HEK293 (cell line): ENCODE measurements at regions not wholly inside any gene's neighbourhood (a gene's known extent, or its start where the extent isn't known, plus 50 kb on each side); places are given as distances from the start of the nearest gene placed in this dataset.

ENCODE experiments used
- CTCF ChIA-PET: fragments of 350-600 bp; formaldehyde crosslinking; extraction: SDS; loops from one replicate; lab custom pipeline; 2021; ENCODE audit warnings: antibody characterized with exemption; lab: Yijun Ruan, JAX
- POLR2A ChIA-PET: fragments of 300-600 bp; formaldehyde crosslinking; extraction: SDS; loops from one replicate; lab custom pipeline; 2020; ENCODE audit warnings: antibody characterized with exemption, inconsistent platforms; lab: Yijun Ruan, JAX
- H3K27ac ChIP-seq: fragments of 200-500 bp; sonication (Bioruptor generic); 2 replicates; pipeline ENCODE4 v1.5.1; 2014; ENCODE audit warnings: low read depth, low read length, control low read depth, inconsistent platforms; ENCODE audit errors: extremely low read depth
- H3K36me3 ChIP-seq, 2 experiments: fragments of 200-500 bp in 1 of 2; sonication (Bioruptor generic) in 1 of 2; 1 replicate in 1 of 2; 2 replicates in 1 of 2; pipeline ENCODE4 v1.5.1; 2014 to 2017; ENCODE audit warnings: inconsistent platforms in 2 of 2, low read length in 2 of 2; ENCODE audit not compliant: control insufficient read depth in 2 of 2, insufficient read depth in 1 of 2
- H3K4me1 ChIP-seq: fragments of 200-500 bp; sonication (Bioruptor generic); 2 replicates; pipeline ENCODE4 v1.5.1; 2014; ENCODE audit warnings: mild to moderate bottlenecking, low read length, inconsistent platforms; ENCODE audit not compliant: control insufficient read depth, insufficient read depth
- H3K4me3 ChIP-seq: 2 replicates; pipeline ENCODE4 v1.5.1; 2011; ENCODE audit warnings: low read depth, mild to moderate bottlenecking, control low read depth, low read length, moderate library complexity
- H3K9me3 ChIP-seq: fragments of 200-500 bp; sonication (Bioruptor generic); 2 replicates; pipeline ENCODE4 v1.5.1; 2014; ENCODE audit warnings: low read depth, low read length, inconsistent platforms; ENCODE audit not compliant: control insufficient read depth, insufficient read depth
- FEZF1 ChIP-seq: fragments of 450-650 bp; formaldehyde crosslinking; IDR thresholded peaks from 2 replicates; pipeline ENCODE4 v1.5.1; 2016; ENCODE audit warnings: missing biosample characterization, missing genetic modification characterization
- KLF17 ChIP-seq: fragments of 450-650 bp; formaldehyde crosslinking; IDR thresholded peaks from 2 replicates; pipeline ENCODE4 v1.5.1; 2016; ENCODE audit warnings: missing biosample characterization, missing genetic modification characterization
- ZBTB1 ChIP-seq: fragments of 450-650 bp; formaldehyde crosslinking; IDR thresholded peaks from 2 replicates; pipeline ENCODE4 v1.5.1; 2016; ENCODE audit warnings: missing biosample characterization, missing genetic modification characterization
- ZBTB48 ChIP-seq: fragments of 450-650 bp; formaldehyde crosslinking; IDR thresholded peaks from 2 replicates; pipeline ENCODE4 v1.5.1; 2016; ENCODE audit warnings: missing biosample characterization, missing genetic modification characterization
- ZBTB49 ChIP-seq: fragments of 450-650 bp; formaldehyde crosslinking; IDR thresholded peaks from 2 replicates; pipeline ENCODE4 v1.5.1; 2016; ENCODE audit warnings: missing biosample characterization, missing genetic modification characterization, low read depth
- ZIC2 ChIP-seq: fragments of 450-650 bp; formaldehyde crosslinking; IDR thresholded peaks from 2 replicates; pipeline ENCODE4 v1.5.1; 2016; ENCODE audit warnings: missing biosample characterization, missing genetic modification characterization
- ZNF10 ChIP-seq: fragments of 450-650 bp; formaldehyde crosslinking; IDR thresholded peaks from 2 replicates; pipeline ENCODE4 v1.5.1; 2017; ENCODE audit warnings: missing biosample characterization, missing genetic modification characterization
- ZNF2 ChIP-seq: fragments of 450-650 bp; formaldehyde crosslinking; IDR thresholded peaks from 2 replicates; pipeline ENCODE4 v1.5.1; 2016; ENCODE audit warnings: missing biosample characterization, missing genetic modification characterization
- ZNF214 ChIP-seq: fragments of 450-650 bp; formaldehyde crosslinking; IDR thresholded peaks from 2 replicates; pipeline ENCODE4 v1.5.1; 2017; ENCODE audit warnings: missing biosample characterization, mild to moderate bottlenecking, missing genetic modification characterization, borderline replicate concordance
- ZNF26 ChIP-seq: fragments of 450-650 bp; formaldehyde crosslinking; IDR thresholded peaks from 2 replicates; pipeline ENCODE4 v1.5.1; 2016; ENCODE audit warnings: missing biosample characterization, missing genetic modification characterization
- ZNF302 ChIP-seq: fragments of 450-650 bp; formaldehyde crosslinking; IDR thresholded peaks from 2 replicates; pipeline ENCODE4 v1.5.1; 2016; ENCODE audit warnings: missing biosample characterization, missing genetic modification characterization, low read depth
- ZNF398 ChIP-seq: fragments of 450-650 bp; formaldehyde crosslinking; IDR thresholded peaks from 2 replicates; pipeline ENCODE4 v1.5.1; 2017; ENCODE audit warnings: missing biosample characterization, missing genetic modification characterization
- ZNF473 ChIP-seq: fragments of 450-650 bp; formaldehyde crosslinking; IDR thresholded peaks from 2 replicates; pipeline ENCODE4 v1.5.1; 2017; ENCODE audit warnings: missing biosample characterization, missing genetic modification characterization
- ZNF488 ChIP-seq: fragments of 450-650 bp; formaldehyde crosslinking; IDR thresholded peaks from 2 replicates; pipeline ENCODE4 v1.5.1; 2016; ENCODE audit warnings: missing biosample characterization, missing genetic modification characterization
- ZNF530 ChIP-seq: fragments of 450-650 bp; formaldehyde crosslinking; IDR thresholded peaks from 2 replicates; pipeline ENCODE4 v1.5.1; 2016; ENCODE audit warnings: low read depth, missing biosample characterization, missing genetic modification characterization
- ZNF571 ChIP-seq: fragments of 450-650 bp; formaldehyde crosslinking; IDR thresholded peaks from 2 replicates; pipeline ENCODE4 v1.5.0; 2017; ENCODE audit warnings: missing biosample characterization, missing genetic modification characterization
- ZNF600 ChIP-seq: fragments of 450-650 bp; formaldehyde crosslinking; IDR thresholded peaks from 2 replicates; pipeline ENCODE4 v1.5.1; 2016; ENCODE audit warnings: missing biosample characterization, missing genetic modification characterization
- ZNF629 ChIP-seq: fragments of 450-650 bp; formaldehyde crosslinking; IDR thresholded peaks from 2 replicates; pipeline ENCODE4 v1.5.1; 2017; ENCODE audit warnings: missing biosample characterization, missing genetic modification characterization
- ZNF670 ChIP-seq: fragments of 450-650 bp; formaldehyde crosslinking; IDR thresholded peaks from 2 replicates; pipeline ENCODE4 v1.5.1; 2016; ENCODE audit warnings: missing biosample characterization, missing genetic modification characterization, low read depth
- ZNF677 ChIP-seq: fragments of 450-650 bp; IDR thresholded peaks from 2 replicates; pipeline ENCODE4 v1.5.0; 2018; ENCODE audit warnings: missing biosample characterization, mild to moderate bottlenecking, missing genetic modification characterization, moderate library complexity
- ZNF747 ChIP-seq: fragments of 450-650 bp; formaldehyde crosslinking; IDR thresholded peaks from 2 replicates; pipeline ENCODE4 v1.5.1; 2016; ENCODE audit warnings: missing biosample characterization, missing genetic modification characterization
- ZSCAN23 ChIP-seq: fragments of 450-650 bp; formaldehyde crosslinking; IDR thresholded peaks from 2 replicates; pipeline ENCODE4 v1.5.1; 2016; ENCODE audit warnings: missing biosample characterization, missing genetic modification characterization
- ZSCAN30 ChIP-seq: fragments of 450-650 bp; IDR thresholded peaks from 2 replicates; pipeline ENCODE4 v1.5.1; 2018; ENCODE audit warnings: missing biosample characterization, mild to moderate bottlenecking, missing genetic modification characterization, moderate library complexity
- TF ChIP-seq, protein P1 (sequence below): fragments of 450-650 bp; formaldehyde crosslinking; IDR thresholded peaks from 2 replicates; pipeline ENCODE4 v1.5.1; 2016; ENCODE audit warnings: missing biosample characterization, missing genetic modification characterization
- TF ChIP-seq, protein P2 (sequence below): fragments of 450-650 bp; formaldehyde crosslinking; IDR thresholded peaks from 2 replicates; pipeline ENCODE4 v1.5.1; 2016; ENCODE audit warnings: missing biosample characterization, missing genetic modification characterization

- POLR2A ChIA-PET: no interaction called here
- CTCF ChIA-PET: interaction anchor here (0.7 kb wide), 1 partner anchor 84 kb away, joined by 6 read pairs; no protein-coding TSS in a partner anchor
- H3K4me1 ChIP-seq: no peaks in the 10 kb centered on the region
- TF ChIP-seq, protein P1, sequence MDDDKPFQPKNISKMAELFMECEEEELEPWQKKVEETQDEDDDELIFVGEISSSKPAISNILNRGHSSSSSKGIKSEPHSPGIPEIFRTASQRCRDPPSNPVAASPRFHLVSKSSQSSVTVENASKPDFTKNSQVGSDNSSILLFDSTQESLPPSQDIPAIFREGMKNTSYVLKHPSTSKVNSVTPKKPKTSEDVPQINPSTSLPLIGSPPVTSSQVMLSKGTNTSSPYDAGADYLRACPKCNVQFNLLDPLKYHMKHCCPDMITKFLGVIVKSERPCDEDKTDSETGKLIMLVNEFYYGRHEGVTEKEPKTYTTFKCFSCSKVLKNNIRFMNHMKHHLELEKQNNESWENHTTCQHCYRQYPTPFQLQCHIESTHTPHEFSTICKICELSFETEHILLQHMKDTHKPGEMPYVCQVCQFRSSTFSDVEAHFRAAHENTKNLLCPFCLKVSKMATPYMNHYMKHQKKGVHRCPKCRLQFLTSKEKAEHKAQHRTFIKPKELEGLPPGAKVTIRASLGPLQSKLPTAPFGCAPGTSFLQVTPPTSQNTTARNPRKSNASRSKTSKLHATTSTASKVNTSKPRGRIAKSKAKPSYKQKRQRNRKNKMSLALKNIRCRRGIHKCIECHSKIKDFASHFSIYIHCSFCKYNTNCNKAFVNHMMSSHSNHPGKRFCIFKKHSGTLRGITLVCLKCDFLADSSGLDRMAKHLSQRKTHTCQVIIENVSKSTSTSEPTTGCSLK (tag by site-specific recombination): no peak
- no peak for TF ChIP-seq ZNF629 (tag by site-specific recombination)
- TF ChIP-seq ZNF600 (tag by site-specific recombination): no peak
- TF ChIP-seq ZNF398: no peak
- TF ChIP-seq ZBTB1: no peak
- TF ChIP-seq ZNF488 (tag by site-specific recombination): no peak
- no peak for TF ChIP-seq ZSCAN23
- no peak for TF ChIP-seq ZNF677 (tag by site-specific recombination)
- no peak for TF ChIP-seq ZNF2 (tag by site-specific recombination)
- no peak for TF ChIP-seq ZNF26 (tag by site-specific recombination)
- no peak for TF ChIP-seq ZNF473 (tag by site-specific recombination)
- TF ChIP-seq ZNF747: no peak
- TF ChIP-seq FEZF1 (tag by site-specific recombination): no peak
- TF ChIP-seq ZNF214 (tag by site-specific recombination): no peak
- TF ChIP-seq ZNF530: no peak
- TF ChIP-seq ZIC2 (tag by site-specific recombination): no peak
- TF ChIP-seq ZSCAN30 (tag by site-specific recombination): no peak
- H3K36me3 ChIP-seq: no peaks in the 10 kb centered on the region
- no peaks in the 10 kb centered on the region for H3K9me3 ChIP-seq
- no peak overlapping the region for H3K27ac ChIP-seq
- no peak overlapping the region for H3K4me3 ChIP-seq
Observed at GRCh38 chr1:88357729-88358128, 326.3 kb upstream of the PKN2 start.

DNA sequence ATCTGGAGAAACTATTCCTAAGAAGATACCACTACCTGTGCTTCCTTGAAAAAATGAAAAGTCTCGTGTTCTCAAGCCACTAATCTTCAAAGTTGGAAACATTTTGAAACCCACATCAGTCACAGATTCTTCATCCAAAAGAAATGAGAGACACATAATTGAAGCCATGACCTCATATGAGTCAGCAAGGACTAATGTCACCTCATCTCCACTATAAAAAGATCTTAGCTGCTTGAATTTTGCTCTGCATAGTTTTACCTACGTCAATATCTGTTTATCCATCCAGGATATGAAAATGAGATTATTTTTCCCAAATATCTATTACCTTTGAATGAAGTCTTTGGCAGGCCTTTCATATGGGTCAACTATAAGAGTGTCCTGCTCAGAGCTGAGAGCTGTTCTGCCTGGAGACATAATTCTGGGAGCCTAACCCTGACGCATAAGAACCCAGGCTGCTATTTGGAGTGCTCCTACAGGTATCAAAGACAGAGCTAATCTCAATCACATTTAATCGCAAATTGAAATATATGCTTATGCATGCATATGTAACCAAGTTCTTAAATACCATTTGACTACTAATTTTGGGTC, 312.5 kb upstream of the PKN2 start:
- no peaks in the 10 kb centered on the region for H3K9me3 ChIP-seq
- H3K4me3 ChIP-seq: no peak overlapping the region
- no peaks in the 10 kb centered on the region for H3K4me1 ChIP-seq
- POLR2A ChIA-PET: no interaction called here
- CTCF ChIA-PET: interaction anchor here (0.7 kb wide), 1 partner anchor 192 kb away, joined by 3 read pairs; no protein-coding TSS in a partner anchor
- H3K27ac ChIP-seq: no peak overlapping the region
- H3K36me3 ChIP-seq: no peaks in the 10 kb centered on the region
- TF ChIP-seq ZIC2 (tag by site-specific recombination) (no peak), ZNF571 (tag by site-specific recombination) (no peak), ZBTB48 (no peak), ZBTB49 (tag by site-specific recombination) (no peak), ZNF302 (tag by site-specific recombination) (no peak), KLF17 (tag by site-specific recombination) (no peak), ZNF670 (tag by site-specific recombination) (no peak), ZNF10 (tag by site-specific recombination) (no peak), ZNF629 (tag by site-specific recombination) (no peak)
- TF ChIP-seq, protein P2, sequence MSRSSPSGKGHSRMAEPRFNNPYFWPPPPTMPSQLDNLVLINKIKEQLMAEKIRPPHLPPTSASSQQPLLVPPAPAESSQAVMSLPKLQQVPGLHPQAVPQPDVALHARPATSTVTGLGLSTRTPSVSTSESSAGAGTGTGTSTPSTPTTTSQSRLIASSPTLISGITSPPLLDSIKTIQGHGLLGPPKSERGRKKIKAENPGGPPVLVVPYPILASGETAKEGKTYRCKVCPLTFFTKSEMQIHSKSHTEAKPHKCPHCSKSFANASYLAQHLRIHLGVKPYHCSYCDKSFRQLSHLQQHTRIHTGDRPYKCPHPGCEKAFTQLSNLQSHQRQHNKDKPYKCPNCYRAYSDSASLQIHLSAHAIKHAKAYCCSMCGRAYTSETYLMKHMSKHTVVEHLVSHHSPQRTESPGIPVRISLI (tag by site-specific recombination): no peak
